ENCODE measurements at regions not wholly inside any gene's neighbourhood (a gene's known extent, or its start where the extent isn't known, plus 50 kb on each side); places are given as distances from the start of the nearest gene placed in this dataset.

GRCh38 chr16:5845046-5845445, 747.5 kb upstream of the EEF2KMT start:
- DNase-seq (ENCODE audit: low read depth) = no peak

GRCh38 chr16:5841974-5842373, 744.4 kb upstream of the EEF2KMT start:
- DNase-seq (ENCODE audit: low read depth) = no peak

GRCh38 chr16:5838725-5839124, 741.1 kb upstream of the EEF2KMT start:
- no peak for DNase-seq (ENCODE audit: low read depth)

GRCh38 chr16:5838071-5838470, 740.5 kb upstream of the EEF2KMT start:
- DNase-seq (ENCODE audit: low read depth) = no peak

GRCh38 chr16:5837007-5837670, 739.5 kb upstream of the EEF2KMT start:
- no peak for DNase-seq (ENCODE audit: low read depth)

- DNase-seq (ENCODE audit: low read depth) = no peak
Measured at GRCh38 chr16:5835876-5836275, 738.3 kb upstream of the EEF2KMT start.

GRCh38 chr16:5826332-5826731, 728.7 kb upstream of the EEF2KMT start:
- DNase-seq (ENCODE audit: low read depth) = no peak

- no peak for DNase-seq (ENCODE audit: low read depth)
Measured at GRCh38 chr16:5820472-5820871, 722.9 kb upstream of the EEF2KMT start.

- no peak for DNase-seq (ENCODE audit: low read depth)
Measured at GRCh38 chr16:5815570-5816237, 718.1 kb upstream of the EEF2KMT start.

GRCh38 chr16:5801396-5801795, 703.8 kb upstream of the EEF2KMT start:
- no peak for DNase-seq (ENCODE audit: low read depth)

- DNase-seq (ENCODE audit: low read depth) = no peak
Measured at GRCh38 chr16:5793556-5793955, 696.0 kb upstream of the EEF2KMT start.

GRCh38 chr16:5791011-5791657, 693.5 kb upstream of the EEF2KMT start:
- no peak for DNase-seq (ENCODE audit: low read depth)

GRCh38 chr16:5790512-5790911, 692.9 kb upstream of the EEF2KMT start:
- no peak for DNase-seq (ENCODE audit: low read depth)

- DNase-seq (ENCODE audit: low read depth) = no peak
Measured at GRCh38 chr16:5789033-5789432, 691.4 kb upstream of the EEF2KMT start.

- DNase-seq (ENCODE audit: low read depth) = no peak
Measured at GRCh38 chr16:5781436-5781835, 683.8 kb upstream of the EEF2KMT start.

- DNase-seq (ENCODE audit: low read depth) = no peak
Measured at GRCh38 chr16:5776876-5777275, 679.3 kb upstream of the EEF2KMT start.

GRCh38 chr16:5775916-5776315, 678.3 kb upstream of the EEF2KMT start:
- DNase-seq (ENCODE audit: low read depth) = no peak

GRCh38 chr16:5770118-5770517, 672.5 kb upstream of the EEF2KMT start:
- DNase-seq (ENCODE audit: low read depth) = no peak

GRCh38 chr16:5769513-5769912, 671.9 kb upstream of the EEF2KMT start:
- DNase-seq (ENCODE audit: low read depth) = no peak

GRCh38 chr16:5768445-5768844, 670.9 kb upstream of the EEF2KMT start:
- DNase-seq (ENCODE audit: low read depth) = no peak

- DNase-seq (ENCODE audit: low read depth) = no peak
Measured at GRCh38 chr16:5763176-5763575, 665.6 kb upstream of the EEF2KMT start.

GRCh38 chr16:5762362-5762761, 664.8 kb upstream of the EEF2KMT start:
- DNase-seq (ENCODE audit: low read depth) = no peak

GRCh38 chr16:5761592-5761991, 664.0 kb upstream of the EEF2KMT start:
- DNase-seq (ENCODE audit: low read depth) = no peak

All from fibroblast of gingiva (primary cell).